Stimulated activated CD8-positive, alpha-beta memory T cell treated with anti-CD3 and anti-CD28 coated beads, Interleukin-7, amount 100 ng/mL, for 4 hours (primary cell): ENCODE measurements at regions not wholly inside any gene's neighbourhood (a gene's known extent, or its start where the extent isn't known, plus 50 kb on each side); places are given as distances from the start of the nearest gene placed in this dataset.
"Not testable (repeated sequence)": the region's sequence is repeated elsewhere in the genome, so short reads cannot be mapped to it uniquely, and the experiment has no call there.

Experiments used
- DNase-seq, 2 donors: peaks; one replicate each; pipeline ENCODE4 v3.0.0-alpha.2; 2020; ENCODE audit warnings: low read depth in 2 of 2

DNA sequence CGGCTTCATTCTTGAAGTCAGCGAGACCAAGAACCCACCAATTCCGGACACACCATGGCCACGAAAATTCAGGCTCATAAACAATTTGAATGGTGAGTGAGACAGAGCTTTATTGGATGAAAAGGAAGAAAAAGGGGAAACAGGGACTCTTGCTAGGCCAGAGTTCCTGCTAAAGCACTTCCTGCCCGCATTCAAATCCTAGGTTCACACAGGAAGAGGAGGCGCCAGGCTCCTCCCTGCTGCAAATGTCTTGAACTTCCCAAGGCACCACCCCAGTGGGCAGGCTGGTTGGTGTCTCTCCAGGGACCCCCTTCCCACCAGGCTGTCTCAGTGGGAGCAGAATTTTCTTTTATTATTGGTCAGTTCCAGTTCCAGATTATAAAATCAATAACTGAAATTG is 121.2 kb downstream of the FSCB start:
- DNase-seq: no peak

DNA sequence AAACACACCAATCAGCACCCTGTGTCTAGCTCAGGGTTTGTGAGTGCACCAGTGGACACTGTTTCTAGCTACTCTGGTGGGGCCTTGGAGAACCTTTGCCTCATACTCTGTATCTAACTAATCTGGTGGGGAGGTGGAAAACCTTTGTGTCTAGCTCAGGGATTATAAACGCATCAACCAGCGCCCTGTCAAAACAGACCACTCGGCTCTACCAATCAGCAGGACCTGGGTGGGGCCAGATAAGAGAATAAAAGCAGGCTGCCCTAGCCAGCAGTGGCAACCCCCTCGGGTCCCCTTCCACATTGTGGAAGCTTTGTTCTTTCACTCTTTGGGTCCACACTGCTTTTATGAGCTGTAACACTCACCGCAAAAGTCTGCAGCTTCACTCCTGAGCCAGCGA is 121.8 kb downstream of the FSCB start:
- not testable (repeated sequence) for DNase-seq

- DNase-seq: not testable (repeated sequence)
Observed at GRCh38 chr14:44384601-44385293, 122.3 kb downstream of the FSCB start.

DNA sequence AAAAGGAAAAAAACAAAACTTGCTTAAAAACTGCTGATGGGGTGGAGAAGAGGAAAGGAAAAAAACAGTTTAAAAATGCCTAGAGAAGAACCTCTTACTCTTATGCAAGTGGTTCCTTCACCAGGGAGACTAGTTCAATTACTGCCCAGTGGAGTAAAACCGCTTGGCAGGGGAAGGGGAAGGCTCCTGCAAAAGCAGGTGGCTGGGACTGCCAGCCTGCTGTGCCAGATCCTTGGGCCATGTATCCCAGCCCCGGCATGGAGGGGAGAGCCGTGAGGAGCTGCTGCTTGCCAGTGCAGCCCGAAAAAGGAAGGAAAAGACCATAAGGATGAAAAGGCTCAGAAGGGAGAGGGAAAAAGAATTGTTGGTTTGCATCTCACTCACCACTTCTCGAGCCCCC is 123.0 kb downstream of the FSCB start:
- no peak for DNase-seq

GRCh38 chr14:44383636-44384035 is 123.4 kb downstream of the FSCB start:
- no peak for DNase-seq

DNA sequence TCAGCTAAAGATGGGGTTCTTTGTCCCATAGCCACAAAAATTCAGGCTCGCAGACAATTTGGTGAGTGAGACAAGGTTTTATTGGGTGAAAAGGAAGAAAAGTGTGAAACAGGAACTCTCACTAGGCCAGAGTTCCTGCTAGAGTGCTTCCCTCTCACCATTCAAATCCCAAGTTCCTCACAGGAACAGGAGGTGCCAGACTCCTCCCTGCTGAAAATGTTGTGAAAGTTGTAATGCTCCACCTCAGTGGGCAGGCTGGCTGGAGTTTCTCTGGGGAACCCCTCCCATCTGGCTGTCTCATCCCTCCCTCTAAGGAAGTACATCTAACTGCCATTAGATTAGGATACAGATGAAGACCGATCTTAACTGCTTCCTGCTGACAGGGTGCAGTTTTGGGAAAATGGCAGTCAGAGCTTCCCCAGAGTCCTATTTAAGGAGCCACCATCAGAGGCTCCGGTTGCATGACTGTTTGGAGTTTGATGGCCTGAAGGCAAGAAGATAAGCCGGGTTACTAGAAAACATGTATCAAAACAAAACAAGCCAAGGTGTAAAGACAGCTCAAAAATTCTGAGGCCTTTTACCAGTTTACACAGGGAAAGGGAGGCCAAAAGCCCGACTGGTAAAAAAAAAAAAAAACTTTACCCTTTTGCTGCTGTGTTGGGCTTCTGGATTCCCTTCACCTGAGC is 127.6 kb downstream of the FSCB start:
- no peak for DNase-seq

DNA sequence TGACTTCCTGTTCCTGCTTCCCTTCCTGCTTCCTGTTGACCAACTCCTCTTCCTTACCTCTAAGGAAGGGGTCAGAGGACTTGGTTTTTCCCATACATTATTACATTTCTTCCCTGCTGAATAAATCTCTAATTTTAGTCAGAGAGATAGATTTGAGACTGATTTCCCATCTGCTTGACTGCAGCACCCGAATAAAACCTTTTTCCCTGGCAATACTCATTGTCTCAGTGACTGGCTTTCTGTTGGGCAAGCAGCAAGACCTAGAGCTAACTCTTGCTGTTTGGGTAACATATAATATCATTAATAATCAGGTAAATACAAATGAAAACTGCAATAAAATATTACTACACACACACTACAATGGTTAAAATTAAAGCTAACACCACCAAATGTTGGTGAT is 132.2 kb downstream of the FSCB start:
- DNase-seq: no peak

DNA sequence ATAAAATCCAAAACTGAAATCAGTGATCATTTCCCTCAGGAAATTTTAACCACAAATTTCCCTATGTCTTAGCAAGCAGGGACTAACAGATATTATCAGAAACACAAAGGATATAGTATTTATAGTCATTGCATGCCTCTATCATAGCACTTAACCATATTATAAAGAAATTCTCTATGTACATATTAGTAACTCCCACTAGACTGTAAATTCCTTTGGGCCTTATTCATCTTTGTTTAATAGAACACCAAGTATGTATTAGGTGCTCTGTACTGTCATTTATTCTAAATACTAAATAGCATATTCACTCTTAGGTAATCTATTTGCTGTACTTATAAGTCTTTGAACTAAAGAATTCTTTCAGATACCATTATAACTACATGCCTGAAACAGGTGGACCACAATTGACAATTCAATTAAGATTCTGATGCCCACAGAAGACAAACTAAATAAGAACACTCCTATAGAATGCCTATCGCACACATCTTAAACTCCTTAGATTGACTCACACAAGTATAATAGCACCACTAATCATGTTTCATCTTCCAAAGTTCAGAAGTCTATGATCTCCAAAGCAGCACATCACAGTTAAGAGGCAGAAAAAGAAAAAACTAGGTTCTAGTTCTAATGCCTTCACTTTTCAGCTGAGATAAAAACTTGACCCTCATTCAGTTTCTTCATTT is 134.1 kb downstream of the FSCB start:
- DNase-seq: no peak

- DNase-seq: no peak
Observed at GRCh38 chr14:44372231-44372630, 134.9 kb downstream of the FSCB start.

- no peak for DNase-seq
Observed at GRCh38 chr14:44370727-44371126, 136.4 kb downstream of the FSCB start.

DNA sequence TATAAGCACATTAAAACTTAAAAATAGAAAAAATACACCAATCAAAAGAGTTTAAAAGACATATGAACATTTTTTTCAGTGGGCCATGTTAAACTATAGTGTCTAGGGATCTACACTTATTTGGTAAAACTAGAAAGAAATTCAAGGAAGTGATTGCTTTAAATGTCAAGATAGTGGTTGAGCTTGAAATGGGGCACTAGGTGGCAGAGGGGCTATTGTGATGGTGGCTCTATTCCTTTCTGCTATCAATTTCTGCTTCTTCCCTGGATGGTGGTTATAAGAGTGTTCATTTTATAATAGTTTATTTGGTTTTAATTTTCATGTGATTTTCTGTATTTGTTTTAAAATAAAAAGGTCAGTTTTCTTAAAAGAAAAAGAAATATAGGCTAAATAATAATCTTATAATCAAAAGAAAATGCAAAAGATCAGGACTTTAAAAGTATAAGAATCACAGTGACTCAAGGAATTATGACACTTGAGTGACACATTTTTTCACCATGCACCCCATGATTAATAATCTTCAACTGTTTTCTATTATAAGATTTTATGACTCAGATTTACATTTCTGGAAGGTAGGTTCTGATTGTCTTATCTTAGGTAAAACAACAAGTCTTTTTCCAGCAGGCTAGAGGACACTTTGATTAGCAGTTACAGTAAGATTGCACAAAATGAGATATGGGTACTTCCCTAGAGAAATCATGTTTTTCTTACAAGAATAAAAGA is 137.5 kb downstream of the FSCB start:
- no peak for DNase-seq

DNA sequence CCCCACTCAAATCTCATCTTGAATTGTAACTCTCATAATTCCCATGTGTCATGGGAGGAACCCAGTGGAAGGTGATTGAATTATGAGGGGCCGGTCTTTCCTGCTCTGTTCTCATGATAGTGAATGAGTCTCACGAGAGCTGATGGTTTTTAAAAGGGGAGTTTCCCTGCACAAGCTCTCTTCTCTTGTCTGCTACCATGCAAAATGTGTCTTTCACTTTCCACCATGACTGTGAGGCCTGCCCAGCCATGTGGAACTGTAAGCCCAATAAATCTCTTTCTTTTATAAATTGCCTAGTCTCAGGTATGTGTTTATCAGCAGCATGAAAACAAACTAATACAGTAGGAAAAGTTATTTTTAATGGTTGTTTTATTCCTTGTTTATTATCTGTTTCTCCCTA is 146.0 kb downstream of the FSCB start:
- no peak for DNase-seq

GRCh38 chr14:44353805-44354204 is 153.3 kb downstream of the FSCB start:
- DNase-seq: no peak

- no peak for DNase-seq
Observed at GRCh38 chr14:44352201-44352600, 154.9 kb downstream of the FSCB start.

DNA sequence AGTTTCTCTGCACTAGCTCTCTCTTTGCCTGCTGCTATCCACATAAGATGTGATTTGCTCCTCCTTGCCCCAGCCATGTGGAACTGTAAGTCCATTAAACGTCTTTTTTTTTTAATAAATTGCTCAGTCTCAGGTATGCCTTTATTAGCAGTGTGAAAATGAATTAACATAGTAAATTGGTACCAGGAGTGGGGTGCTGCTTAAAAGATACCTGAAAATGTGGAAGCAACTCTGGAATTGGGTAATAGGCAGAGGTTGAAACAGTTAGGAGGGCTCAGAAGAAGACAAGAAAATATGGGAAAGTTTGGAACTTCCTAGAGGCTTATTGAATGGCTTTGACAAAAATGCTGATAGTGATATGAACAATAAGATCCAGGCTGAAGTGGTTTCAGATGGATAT is 159.8 kb downstream of the FSCB start:
- no peak for DNase-seq

- no peak for DNase-seq
Observed at GRCh38 chr14:44341116-44341515, 166.0 kb downstream of the FSCB start.

GRCh38 chr14:44339862-44340261 is 167.2 kb downstream of the FSCB start:
- no peak for DNase-seq

DNA sequence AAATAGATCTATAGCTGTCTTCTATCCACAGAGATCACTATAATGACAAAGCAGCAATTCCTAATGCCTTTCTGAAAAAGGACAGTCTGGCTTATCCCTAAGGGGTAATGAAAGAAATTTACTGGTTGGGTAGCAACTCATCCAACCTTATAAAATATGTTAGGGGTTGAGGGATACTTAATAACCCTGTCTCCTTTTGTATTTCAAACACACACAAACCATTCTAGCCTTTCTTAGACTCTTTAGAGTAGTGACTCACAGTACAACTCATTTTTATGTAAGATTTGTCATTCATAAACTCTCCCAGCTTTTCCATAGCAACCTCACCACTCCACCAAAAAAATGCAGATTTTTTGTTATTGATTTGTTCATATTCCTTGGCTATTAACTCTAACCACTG is 167.9 kb downstream of the FSCB start:
- no peak for DNase-seq

DNA sequence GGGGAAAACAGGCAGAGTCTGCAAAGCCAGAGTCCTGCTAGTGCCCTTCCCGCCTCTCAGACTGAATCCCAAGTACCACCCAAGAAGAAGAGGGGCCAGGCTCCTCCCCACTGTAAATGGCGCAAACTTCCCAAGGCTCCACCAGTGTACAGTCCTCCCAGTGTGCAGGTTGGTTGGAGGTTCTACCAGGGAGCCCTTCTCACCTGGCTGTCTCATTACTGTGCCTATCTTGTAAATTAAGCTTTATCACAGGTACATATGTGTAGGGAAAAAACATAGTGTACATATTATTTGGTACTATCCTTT is 189.7 kb downstream of the FSCB start:
- DNase-seq: no peak

- peak in 1 of 2 donors; percentile 0 for DNase-seq
Observed at GRCh38 chr14:44316647-44317440, 190.2 kb downstream of the FSCB start.

DNA sequence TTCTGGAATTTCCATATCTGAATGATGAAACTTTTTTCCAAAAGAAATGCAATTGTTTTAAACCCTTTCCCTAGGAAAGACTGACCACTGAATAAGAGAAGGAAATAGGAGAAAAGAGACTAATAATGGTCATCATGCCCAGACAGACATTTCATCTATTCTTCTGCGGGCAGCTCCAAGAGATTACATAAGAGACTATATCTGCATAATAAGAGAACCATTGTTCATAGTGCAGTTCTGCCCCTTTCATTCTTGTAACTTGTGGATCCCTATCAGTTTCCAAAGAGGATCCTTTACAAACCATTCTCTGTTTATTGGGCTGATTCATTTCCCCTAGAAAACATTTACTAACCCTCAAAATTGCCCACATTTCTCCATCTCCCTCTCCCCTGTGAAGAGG is 197.8 kb downstream of the FSCB start:
- DNase-seq: no peak

DNA sequence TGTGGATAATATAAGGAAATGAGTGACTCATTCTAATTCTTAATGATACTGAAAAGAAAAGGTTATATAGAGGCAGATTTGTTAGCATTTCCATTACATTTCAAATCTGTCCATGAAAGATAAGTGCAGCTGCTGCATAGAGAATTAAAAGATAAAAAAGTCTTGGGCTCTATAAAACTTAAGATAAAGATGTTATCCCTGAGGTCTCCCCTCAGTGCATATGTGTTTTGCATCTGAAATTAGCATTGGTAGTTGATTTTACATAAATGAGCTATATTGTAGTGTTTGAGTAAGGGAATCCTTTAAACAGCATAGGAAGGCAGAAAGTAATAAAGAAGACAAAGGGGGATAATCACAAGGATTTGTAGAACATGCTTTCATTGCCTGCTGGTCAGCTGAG is 206.2 kb downstream of the FSCB start:
- no peak for DNase-seq
